DND-41 (cell line): ENCODE measurements at regions not wholly inside any gene's neighbourhood (a gene's known extent, or its start where the extent isn't known, plus 50 kb on each side); places are given as distances from the start of the nearest gene placed in this dataset.

Experiments used
- CTCF ChIP-seq: IDR thresholded peaks from 2 replicates; pipeline ENCODE4 v1.5.1; 2012; ENCODE audit warnings: borderline replicate concordance, low read length, moderate library complexity, mild to moderate bottlenecking; ENCODE audit not compliant: poor library complexity, severe bottlenecking; ENCODE audit errors: extremely low read depth
- EZH2 ChIP-seq: IDR thresholded peaks from 3 replicates; pipeline ENCODE4 v1.6.1; 2012; ENCODE audit warnings: borderline replicate concordance, low read depth, mild to moderate bottlenecking, moderate library complexity, low read length, inconsistent platforms; ENCODE audit not compliant: severe bottlenecking

GRCh38 chrY:21180921-21181320, 330.2 kb upstream of the RBMY1B start:
- peak; percentile 59 for TF ChIP-seq CTCF
- TF ChIP-seq EZH2 = no peak
